ENCODE measurements at regions not wholly inside any gene's neighbourhood (a gene's known extent, or its start where the extent isn't known, plus 50 kb on each side); places are given as distances from the start of the nearest gene placed in this dataset.
A peak's percentile ranks its signal among the peaks of the same experiment; 100 is the strongest.

GRCh38 chr16:48441863-48442279 lies 56.7 kb upstream of the SIAH1 start:
- in situ Hi-C loops (cut with HindIII; ENCODE audit: low sequenced_read_pairs), result no loop called here
- no peak for DNase-seq (ENCODE audit: low spot score)

- DNase-seq (ENCODE audit: low spot score), result no peak
- in situ Hi-C loops (cut with HindIII; ENCODE audit: low sequenced_read_pairs), result no loop called here
These were observed 55.9 kb upstream of the SIAH1 start for GRCh38 chr16:48441106-48441505.

DNA sequence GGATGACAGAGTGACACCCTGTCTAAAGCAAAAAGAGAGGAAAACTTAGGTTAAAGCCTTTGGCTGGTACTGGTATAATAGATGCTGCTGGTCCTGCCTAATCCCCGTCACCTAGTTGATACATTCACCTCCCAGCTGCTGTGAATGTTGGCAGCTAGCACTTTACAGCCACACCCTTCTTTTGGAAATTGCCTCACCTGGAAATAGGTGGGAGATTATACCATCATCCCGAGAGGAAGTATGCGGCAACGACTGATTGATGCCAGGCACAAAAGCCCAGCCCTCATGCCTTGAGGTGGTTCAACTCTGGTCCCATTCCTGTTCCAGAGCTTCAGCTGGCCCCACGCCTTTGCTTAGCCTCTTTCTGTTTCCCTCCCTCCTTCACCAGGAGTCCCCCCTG lies 53.2 kb upstream of the SIAH1 start:
- DNase-seq (ENCODE audit: low spot score), result no peak
- in situ Hi-C loops (cut with HindIII; ENCODE audit: low sequenced_read_pairs), result no loop called here

DNA sequence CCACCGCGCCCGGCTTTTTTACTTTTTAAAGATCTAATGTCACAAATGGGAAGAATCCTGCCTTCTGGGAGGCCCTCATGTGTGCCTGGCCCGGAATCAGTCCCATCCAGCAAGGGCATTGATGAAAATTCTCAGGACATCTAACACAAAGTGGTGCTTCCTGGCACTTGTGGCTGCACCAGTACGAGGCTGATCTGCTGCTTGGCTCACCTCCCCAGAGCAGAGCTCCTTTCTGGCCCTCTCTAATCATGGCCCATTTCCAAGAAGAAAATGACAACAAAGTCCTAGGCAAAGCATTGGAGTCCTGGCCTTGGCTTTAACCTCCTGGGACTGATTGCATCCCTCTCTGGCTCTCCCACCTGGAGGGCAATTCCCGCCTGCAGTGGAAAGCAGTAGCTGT lies 50.7 kb upstream of the SIAH1 start:
- peak; percentile 4 for DNase-seq (ENCODE audit: low spot score)
- in situ Hi-C loops (cut with HindIII; ENCODE audit: low sequenced_read_pairs), result no loop called here

DNA sequence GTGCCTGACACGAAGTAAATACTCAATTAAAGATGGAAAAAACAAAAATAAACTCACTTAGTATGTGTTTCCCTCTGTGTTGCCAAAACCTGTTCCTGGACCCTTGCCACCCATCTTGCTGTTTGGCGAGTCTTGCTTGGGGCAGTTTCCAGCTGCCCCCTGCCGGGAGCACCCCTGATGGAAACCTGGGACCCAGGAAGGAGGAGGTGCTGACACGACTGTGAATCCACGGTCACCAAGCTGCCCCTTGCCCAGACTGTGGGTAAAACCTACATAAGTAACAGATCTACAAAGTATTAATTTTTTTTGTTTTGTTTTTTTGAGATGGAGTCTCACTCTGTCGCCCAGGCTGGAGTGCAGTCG lies 50.1 kb upstream of the SIAH1 start:
- in situ Hi-C loops (cut with HindIII; ENCODE audit: low sequenced_read_pairs), result no loop called here
- DNase-seq (ENCODE audit: low spot score), result no peak

Measured in G401 (cell line).